ENCODE measurements at regions not wholly inside any gene's neighbourhood (a gene's known extent, or its start where the extent isn't known, plus 50 kb on each side); places are given as distances from the start of the nearest gene placed in this dataset.

DNA sequence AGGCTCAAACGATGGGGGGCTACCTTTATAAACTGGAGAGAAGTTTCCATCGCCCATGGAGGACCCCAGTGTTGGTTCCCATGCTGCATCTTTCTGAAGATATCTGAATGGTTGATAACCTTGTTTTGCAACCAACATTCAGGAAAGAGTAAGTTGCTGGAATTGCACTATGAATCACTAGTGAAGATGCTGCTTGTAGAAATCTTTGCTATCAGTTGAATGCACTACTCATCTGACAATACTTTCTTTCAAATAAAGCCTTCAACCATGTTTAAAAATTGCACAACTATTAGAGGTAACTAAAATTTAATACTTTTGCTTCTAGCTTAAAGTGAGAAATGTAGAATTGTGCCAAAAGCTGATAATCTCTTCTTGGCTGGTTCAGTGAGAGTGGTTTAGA lies 86.8 kb upstream of the HIVEP3 start:
- no TSS peak for BruUV-seq (replicated peaks)
- RAD21 ChIA-PET (ENCODE audit: low non-redundant PET in 1 of 2, low total read pairs in 2 of 2, uncharacterized antibody in 2 of 2, unreplicated experiment in 2 of 2), result no interaction called here
- no peaks in the 10 kb centered on the region for H3K36me3 ChIP-seq (ENCODE audit: control insufficient read depth in 1 of 2, insufficient read depth in 2 of 2, low read length in 2 of 2)
- no peak overlapping the region for H2AFZ ChIP-seq (ENCODE audit: low read depth, low read length, poor library complexity, severe bottlenecking)
- no peaks in the 10 kb centered on the region for H3K9me2 ChIP-seq (ENCODE audit: insufficient read depth)
- no peaks in the 10 kb centered on the region for H3K79me2 ChIP-seq (ENCODE audit: insufficient read depth, low read length)
- TF ChIP-seq POLR2AphosphoS5 (IDR thresholded peaks at IDR 0.05; ENCODE audit: low read depth, low read length), result no peak
- TF ChIP-seq SRF (IDR thresholded peaks at IDR 0.05; ENCODE audit: low read depth), result no peak
- TF ChIP-seq ELF1 (IDR thresholded peaks at IDR 0.05; ENCODE audit: borderline replicate concordance, low read depth), result no peak
- no peak for TF ChIP-seq FOSL1 (IDR thresholded peaks at IDR 0.05; ENCODE audit: low read depth)
- no peak for TF ChIP-seq SIN3A (IDR thresholded peaks at IDR 0.05; ENCODE audit: low read depth)
- TF ChIP-seq POLR2A (IDR thresholded peaks at IDR 0.05; ENCODE audit: borderline replicate concordance, extremely low read depth, insufficient read depth, insufficient read length), result no peak
- TF ChIP-seq ZFX (IDR thresholded peaks at IDR 0.05), result no peak
- no peak for TF ChIP-seq RAD21 (IDR thresholded peaks at IDR 0.05; ENCODE audit: low read depth)
- TF ChIP-seq, protein P1, sequence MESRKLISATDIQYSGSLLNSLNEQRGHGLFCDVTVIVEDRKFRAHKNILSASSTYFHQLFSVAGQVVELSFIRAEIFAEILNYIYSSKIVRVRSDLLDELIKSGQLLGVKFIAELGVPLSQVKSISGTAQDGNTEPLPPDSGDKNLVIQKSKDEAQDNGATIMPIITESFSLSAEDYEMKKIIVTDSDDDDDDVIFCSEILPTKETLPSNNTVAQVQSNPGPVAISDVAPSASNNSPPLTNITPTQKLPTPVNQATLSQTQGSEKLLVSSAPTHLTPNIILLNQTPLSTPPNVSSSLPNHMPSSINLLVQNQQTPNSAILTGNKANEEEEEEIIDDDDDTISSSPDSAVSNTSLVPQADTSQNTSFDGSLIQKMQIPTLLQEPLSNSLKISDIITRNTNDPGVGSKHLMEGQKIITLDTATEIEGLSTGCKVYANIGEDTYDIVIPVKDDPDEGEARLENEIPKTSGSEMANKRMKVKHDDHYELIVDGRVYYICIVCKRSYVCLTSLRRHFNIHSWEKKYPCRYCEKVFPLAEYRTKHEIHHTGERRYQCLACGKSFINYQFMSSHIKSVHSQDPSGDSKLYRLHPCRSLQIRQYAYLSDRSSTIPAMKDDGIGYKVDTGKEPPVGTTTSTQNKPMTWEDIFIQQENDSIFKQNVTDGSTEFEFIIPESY (IDR thresholded peaks at IDR 0.05; ENCODE audit: extremely low read depth, insufficient replicate concordance, low read length), result no peak
- no peak for TF ChIP-seq ZNF274 (IDR thresholded peaks at IDR 0.05; ENCODE audit: low read depth, low read length)
- TF ChIP-seq, protein P2, sequence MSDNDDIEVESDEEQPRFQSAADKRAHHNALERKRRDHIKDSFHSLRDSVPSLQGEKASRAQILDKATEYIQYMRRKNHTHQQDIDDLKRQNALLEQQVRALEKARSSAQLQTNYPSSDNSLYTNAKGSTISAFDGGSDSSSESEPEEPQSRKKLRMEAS (IDR thresholded peaks at IDR 0.05), result no peak
- TF ChIP-seq EZH2phosphoT487 (IDR thresholded peaks at IDR 0.05; ENCODE audit: borderline replicate concordance), result no peak
- POLR2A ChIA-PET, result no interaction called here
- no peaks in the 10 kb centered on the region for H4K20me1 ChIP-seq (ENCODE audit: insufficient read depth)
- CTCF ChIA-PET, result no interaction called here
- DNase-seq (ENCODE audit: low read depth, low spot score) (no peak), ATAC-seq (no peak)
- no peaks in the 10 kb centered on the region for H3K27me3 ChIP-seq (ENCODE audit: insufficient read depth, low read length)
- no peaks in the 10 kb centered on the region for H3K9me3 ChIP-seq (ENCODE audit: control insufficient read depth in 1 of 2, insufficient read depth in 1 of 2, low read depth in 1 of 2, low read length in 2 of 2)
- H3K4me2 ChIP-seq (ENCODE audit: low read length), result no peak overlapping the region
- no peak overlapping the region for H3K9ac ChIP-seq (ENCODE audit: low read length)
- intact Hi-C loops (cut with micrococcal nuclease), result no loop called here
- no peak overlapping the region for H3K27ac ChIP-seq (ENCODE audit: low read depth, low read length)
- H3K4me1 ChIP-seq (ENCODE audit: control insufficient read depth in 1 of 2, insufficient read depth in 2 of 2, low read length in 2 of 2), result peaks cover 13 to 17% of the 10 kb centered on the region in 2 experiments
- no peak overlapping the region for H3K4me3 ChIP-seq (replicated peaks in 1 of 2; ENCODE audit: low read depth in 1 of 2, low read length in 2 of 2)
